GM12801 (cell line): ENCODE measurements at regions not wholly inside any gene's neighbourhood (a gene's known extent, or its start where the extent isn't known, plus 50 kb on each side); places are given as distances from the start of the nearest gene placed in this dataset.

ENCODE experiments used
- TF ChIP-seq, protein P1 (sequence below): IDR thresholded peaks from one replicate; pipeline ENCODE4 v1.5.1; 2011; ENCODE audit warnings: control low read depth; ENCODE audit not compliant: insufficient read length; ENCODE audit errors: extremely low read depth

DNA sequence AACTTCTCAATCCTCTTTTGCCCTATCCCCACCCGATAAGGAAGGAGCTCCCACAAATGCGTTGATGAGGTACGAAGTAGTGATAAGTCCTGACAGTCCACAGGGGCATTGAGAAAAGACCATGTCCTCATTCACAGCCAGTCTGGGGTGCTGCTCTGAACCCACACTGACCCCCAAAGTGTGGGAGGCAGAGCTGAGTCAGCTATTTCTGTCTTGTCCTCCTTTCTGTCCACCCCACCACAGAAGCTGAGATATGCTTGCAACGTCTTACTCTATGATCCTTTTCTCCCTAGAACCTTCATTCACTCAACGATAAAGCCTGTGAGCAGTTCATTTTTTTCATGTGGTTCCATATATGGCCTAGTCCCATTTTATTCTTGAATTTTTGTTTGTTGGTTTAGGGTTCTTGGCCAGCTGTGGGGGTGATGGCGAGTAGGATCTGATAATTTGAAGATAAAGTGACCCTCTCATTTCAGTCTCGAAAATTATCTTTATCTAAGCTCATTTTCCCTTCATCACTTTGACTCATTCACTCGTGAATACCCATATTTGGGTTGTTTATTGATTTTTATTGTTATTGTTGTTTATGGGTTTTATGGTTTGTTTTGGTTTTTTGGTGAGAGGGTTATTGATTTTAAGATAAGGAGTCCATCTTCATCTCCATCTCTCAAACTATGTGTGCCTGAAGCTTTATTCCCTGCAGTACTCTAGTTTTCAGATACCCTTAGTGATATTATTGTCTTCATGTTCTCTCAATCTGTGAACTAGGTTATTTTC lies 58.5 kb upstream of the ZNF366 start:
- TF ChIP-seq, protein P1, sequence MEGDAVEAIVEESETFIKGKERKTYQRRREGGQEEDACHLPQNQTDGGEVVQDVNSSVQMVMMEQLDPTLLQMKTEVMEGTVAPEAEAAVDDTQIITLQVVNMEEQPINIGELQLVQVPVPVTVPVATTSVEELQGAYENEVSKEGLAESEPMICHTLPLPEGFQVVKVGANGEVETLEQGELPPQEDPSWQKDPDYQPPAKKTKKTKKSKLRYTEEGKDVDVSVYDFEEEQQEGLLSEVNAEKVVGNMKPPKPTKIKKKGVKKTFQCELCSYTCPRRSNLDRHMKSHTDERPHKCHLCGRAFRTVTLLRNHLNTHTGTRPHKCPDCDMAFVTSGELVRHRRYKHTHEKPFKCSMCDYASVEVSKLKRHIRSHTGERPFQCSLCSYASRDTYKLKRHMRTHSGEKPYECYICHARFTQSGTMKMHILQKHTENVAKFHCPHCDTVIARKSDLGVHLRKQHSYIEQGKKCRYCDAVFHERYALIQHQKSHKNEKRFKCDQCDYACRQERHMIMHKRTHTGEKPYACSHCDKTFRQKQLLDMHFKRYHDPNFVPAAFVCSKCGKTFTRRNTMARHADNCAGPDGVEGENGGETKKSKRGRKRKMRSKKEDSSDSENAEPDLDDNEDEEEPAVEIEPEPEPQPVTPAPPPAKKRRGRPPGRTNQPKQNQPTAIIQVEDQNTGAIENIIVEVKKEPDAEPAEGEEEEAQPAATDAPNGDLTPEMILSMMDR: no peak

DNA sequence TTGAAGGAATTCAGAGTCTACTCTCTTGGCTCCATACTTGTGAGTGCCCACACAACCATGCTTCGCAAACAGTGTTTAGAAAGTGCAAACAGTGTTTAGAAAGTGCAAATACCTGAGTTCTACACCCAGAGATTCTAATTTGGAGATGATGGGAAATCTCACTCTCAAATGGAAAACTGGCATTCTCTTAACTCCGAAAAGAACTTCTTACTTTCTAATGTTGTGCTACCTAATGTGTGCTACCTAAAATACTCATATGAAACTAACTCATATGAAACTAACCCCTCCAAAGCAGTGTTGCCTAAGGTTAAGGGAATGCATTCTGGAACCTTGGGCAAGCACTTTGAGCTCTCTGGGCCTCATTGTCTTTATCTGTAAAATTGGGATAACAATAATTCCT lies 55.5 kb upstream of the ZNF366 start:
- TF ChIP-seq, protein P1: no peak

DNA sequence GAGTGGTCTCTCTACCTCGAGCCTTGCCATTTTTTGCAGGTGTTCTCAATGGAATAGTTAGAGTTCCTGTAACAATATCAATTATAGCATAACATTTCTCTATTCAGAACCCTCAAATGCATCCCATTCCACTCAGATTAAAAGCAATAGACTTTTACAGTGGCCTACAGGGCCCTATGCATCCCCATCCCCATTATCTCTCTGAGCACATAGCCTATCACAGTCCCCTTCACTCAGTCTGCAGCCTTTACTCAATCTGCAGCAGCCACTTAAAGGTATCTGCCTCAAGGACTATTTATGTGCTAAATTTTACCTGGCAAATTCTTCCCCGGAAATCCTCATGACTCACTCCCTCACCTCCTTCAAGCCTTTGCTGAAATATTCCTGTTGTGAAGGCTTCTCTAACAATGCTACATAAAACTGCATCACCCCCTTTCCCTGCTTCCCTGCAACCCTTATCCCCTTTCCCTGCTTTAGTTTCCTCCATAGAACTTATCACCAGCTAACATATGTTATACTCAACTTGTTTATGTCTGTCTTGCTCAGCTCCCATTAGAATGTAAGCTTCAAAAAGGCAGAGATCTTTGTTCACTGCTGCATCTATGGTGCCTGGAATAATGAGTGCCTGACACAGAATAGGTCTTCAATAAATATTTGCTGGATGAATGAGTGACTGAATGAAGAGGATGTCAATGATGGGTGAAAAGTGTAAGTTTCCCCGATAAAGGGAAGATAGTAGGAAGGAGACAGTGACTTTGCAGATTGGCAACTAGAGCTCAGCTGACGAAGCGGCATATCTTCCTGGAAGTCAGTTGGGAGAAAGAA lies 54.1 kb upstream of the ZNF366 start:
- TF ChIP-seq, protein P1: no peak

DNA sequence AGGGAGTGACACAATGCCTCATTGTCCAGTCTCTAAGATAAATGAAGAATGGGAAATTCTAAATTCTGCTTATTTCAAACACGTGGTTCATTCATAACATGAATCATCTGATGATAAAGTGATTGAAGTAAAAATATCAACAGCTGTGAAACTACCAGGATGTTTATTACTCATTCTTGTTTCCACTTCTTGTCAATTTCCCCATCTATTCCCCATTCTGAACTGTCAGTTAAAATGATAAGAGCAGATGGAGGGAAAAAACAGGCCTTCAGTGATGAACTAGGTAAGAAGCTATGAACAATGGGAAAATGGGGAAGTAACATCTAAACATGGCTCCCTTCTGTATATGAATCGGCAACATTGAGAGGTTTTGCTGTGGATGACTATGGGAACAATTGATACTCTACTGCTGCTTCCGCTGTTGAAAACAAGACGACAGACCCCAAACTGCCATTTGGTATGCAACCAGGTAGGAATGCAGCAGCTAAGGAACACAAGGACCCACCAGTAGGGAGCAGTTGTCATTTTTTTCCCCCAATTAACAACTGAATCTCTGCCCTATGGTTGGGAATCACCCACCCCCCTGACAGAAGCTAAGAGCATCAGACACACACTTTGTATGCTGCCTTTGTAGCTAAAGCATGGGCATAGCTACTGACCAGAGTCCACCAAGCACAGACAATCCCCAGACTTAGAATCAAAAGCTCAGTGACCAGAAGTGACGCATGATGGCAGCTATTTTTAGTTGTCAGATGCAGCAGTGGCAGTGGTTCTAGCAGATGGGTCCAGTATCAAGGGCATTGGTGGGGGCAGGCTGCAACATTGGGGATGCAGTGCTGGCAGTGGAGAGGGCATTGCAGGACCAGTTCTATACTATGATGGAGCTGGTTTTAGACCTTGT lies 52.9 kb upstream of the ZNF366 start:
- TF ChIP-seq, protein P1: no peak

DNA sequence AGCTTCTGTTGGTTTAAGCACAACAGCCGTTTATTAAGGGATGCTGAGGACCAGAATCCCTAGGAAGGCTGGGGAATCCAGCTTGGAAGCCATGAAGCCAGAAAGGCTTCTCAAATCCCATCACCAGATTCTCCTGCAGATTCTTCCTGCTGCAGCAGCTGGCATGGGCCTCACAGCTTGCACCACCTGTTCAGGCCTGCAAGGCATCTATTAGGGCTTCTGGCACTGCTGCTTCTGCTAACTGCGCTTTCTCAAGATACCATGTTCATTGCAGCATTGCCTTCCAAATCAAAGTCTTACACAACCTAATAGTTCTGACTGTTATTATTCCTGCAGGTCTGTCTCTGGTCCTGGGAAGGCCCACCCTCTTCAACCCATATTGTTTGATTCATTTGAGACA lies 51.2 kb upstream of the ZNF366 start:
- TF ChIP-seq, protein P1: no peak

DNA sequence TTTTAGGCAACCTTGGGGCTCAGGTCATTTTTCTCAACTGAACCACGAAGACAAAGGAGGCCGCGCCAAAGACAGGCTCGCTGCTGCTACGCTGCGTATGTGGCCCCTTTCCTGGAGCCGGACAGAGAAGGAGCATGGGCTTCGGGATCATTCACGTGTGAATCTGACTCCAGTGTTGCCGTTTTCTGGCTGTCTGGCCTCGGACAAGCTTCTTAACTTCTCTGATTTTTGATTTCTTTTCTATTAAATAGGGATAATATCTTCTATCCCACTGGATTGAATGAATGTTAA lies 50.8 kb upstream of the ZNF366 start:
- TF ChIP-seq, protein P1: no peak
